ENCODE measurements at regions not wholly inside any gene's neighbourhood (a gene's known extent, or its start where the extent isn't known, plus 50 kb on each side); places are given as distances from the start of the nearest gene placed in this dataset.

DNA sequence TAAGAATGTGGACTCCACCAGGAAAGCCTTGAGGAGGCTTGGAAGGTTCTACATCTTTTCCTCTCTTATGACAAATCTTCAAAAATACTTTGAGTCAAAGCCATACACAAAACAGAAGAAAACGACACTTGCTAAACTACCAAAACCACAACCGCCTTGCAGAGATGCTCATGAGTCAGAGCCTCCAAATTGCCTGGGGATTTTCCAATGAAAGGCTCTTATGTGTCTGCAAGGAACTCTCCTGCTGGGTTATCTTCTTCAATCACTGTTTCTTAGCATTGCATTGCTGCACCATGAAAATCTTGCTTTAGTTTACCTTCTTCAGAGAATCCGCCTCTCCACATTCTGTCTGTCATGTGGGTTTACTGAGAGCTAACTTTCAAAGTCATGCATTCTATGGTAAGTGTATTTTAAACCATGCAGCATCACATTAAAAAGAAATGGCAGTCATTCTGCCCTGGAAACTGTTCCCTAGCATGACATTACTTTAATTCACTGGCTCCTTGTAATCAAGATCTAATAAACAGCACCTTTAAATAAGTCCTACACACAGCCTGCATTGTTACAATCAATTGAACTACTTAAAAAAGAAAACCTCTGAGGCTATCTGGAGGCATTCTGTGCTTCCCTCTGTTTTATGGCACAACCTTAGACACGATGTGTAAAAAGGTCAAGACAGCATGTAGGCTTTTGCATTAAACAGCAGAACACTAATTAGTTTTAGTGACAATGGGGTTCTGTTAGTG, 210.0 kb upstream of the FOXD3 start:
- DNase-seq (ENCODE audit: low read depth in 4 of 4, low spot score in 2 of 4), result no peak

- no peak for DNase-seq (ENCODE audit: low read depth in 4 of 4, low spot score in 2 of 4)
Observed at GRCh38 chr1:63115527-63115926, 206.8 kb upstream of the FOXD3 start.

- no peak for DNase-seq (ENCODE audit: low read depth in 4 of 4, low spot score in 2 of 4)
Observed at GRCh38 chr1:63116016-63116415, 206.4 kb upstream of the FOXD3 start.

DNA sequence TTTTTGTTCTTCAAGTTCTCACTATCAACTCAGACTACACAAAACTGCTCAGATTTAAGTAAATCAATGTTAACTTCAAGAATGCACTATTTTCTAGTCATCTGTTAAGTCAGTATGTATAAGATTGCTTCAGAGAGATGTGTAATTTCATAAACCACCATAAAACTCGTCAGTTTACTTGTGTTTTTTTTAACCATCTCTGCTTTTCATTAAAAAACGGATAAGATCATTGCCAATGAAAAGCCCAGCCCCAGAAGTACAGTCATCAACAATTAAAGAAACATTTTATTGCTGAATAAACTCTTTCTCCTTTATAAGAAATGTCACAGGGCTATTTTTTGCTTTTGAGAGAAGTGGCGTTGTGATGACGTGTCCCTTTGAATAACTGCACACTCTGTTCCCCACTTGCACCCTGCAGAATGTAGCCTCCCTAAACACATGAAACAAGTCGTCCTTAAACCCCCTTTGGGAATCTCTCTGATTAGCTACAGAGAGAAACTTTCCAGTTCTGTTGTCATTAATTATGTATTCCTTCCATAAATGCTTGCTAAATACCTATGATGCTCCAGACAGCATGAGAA, 202.7 kb upstream of the FOXD3 start:
- no peak for DNase-seq (ENCODE audit: low read depth in 4 of 4, low spot score in 2 of 4)

DNA sequence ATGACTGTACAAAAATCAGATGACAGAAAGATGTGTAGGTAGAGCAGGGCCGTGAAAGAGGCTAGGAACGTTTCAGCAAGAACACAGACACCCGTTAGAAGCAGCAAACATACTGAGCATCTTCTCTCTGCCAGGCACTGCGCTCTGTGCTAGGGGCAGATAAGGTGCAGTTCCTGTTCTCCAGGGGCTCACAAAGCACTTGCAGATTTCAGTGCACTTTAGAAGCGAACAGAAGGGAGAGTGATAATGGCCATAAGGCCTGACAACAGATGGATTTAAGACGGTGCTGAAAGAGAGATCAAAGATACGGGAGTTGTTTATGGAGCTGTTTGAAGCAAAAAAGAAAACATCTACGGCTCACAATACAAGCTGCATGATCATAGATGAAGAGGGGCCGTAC, 200.3 kb upstream of the FOXD3 start:
- no peak for DNase-seq (ENCODE audit: low read depth in 4 of 4, low spot score in 2 of 4)

DNA sequence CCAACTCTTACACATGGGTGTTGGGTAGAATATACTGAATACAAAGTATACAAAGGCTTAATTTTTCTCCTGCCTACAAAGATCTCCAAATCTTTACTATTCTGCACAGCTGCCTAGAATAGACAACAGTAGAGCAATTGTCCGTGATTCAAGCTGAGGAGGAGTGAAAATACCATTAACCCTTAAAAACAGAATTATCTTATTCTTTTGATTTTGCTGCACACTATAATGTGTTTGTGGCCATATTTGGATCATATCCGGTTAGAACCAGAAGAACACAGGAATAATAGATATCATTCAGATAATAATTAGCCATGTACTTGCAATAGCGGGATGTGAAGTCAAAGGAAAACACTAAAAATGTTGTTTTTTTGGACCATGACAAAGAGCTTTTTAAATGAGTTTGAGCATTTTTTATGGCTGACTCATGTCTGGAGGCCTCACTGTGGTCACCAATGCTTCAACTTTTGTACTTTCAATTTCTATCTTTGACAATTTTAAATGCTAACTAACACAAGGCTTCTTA, 197.6 kb upstream of the FOXD3 start:
- DNase-seq (ENCODE audit: low read depth in 4 of 4, low spot score in 2 of 4), result no peak

- no peak for DNase-seq (ENCODE audit: low read depth in 4 of 4, low spot score in 2 of 4)
Observed at GRCh38 chr1:63126104-63126503, 196.3 kb upstream of the FOXD3 start.

DNA sequence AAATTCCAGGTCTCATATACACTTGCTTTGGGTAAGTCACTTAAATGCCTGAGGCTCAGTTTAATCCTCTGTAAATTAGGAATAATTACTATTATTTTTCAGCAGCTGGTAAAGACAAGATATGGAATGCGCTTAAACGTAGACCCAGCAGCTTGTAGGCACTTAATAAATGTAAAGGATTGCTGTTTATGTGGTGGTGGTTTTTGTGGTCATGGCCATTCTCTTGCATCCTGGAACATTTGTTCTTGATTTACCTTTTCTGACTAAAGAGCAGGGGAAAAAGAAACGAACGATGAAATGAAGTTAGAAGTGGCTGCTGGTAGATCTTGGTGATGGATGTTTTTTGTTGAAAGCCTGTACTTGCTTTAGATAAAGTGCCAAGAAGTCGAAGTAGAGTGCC, 195.0 kb upstream of the FOXD3 start:
- DNase-seq (ENCODE audit: low read depth in 4 of 4, low spot score in 2 of 4), result no peak

- DNase-seq (ENCODE audit: low read depth in 4 of 4, low spot score in 2 of 4), result no peak
Observed at GRCh38 chr1:63128556-63128955, 193.8 kb upstream of the FOXD3 start.

DNA sequence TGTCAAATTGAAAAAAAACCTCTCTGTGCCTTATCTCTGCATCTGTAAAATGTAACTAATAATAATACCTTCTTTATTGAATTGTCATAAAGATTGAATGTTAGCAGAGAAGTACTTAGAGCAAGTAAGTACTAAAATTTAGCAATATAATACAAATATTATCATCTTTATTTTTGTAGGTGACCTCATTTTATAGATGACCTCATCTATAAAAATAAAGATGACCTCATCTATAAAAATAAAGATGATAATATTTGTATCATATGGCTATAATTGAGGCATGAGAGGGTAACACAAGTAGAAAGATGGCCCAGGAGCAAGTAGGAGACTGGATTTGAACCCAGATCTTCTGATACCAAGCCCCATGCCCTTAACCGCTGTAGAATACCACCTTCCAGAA, 193.2 kb upstream of the FOXD3 start:
- DNase-seq (ENCODE audit: low read depth in 4 of 4, low spot score in 2 of 4), result no peak

- DNase-seq (ENCODE audit: low read depth in 4 of 4, low spot score in 2 of 4), result no peak
Observed at GRCh38 chr1:63129855-63130254, 192.5 kb upstream of the FOXD3 start.

- no peak for DNase-seq (ENCODE audit: low read depth in 4 of 4, low spot score in 2 of 4)
Observed at GRCh38 chr1:63134501-63135173, 187.7 kb upstream of the FOXD3 start.

DNA sequence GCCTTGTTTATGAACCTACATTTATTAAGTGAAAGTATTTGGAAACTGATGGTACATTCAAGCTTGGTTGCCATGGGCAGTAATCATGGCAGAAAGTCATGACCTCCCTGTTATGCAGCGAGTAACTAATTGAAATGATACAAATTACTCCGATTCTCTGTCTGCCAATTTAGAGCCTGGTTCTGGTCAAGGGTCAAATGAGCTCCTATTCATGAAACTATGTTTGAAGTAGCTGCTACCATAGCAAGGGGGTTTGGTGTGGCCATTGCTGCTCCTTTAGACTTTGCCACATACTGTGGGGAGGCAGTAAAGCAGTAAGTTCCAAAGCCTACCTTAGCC, 187.2 kb upstream of the FOXD3 start:
- no peak for DNase-seq (ENCODE audit: low read depth in 4 of 4, low spot score in 2 of 4)

GRCh38 chr1:63135801-63136200, 186.6 kb upstream of the FOXD3 start:
- no peak for DNase-seq (ENCODE audit: low read depth in 4 of 4, low spot score in 2 of 4)

GRCh38 chr1:63142001-63142400, 180.4 kb upstream of the FOXD3 start:
- no peak for DNase-seq (ENCODE audit: low read depth in 4 of 4, low spot score in 2 of 4)

GRCh38 chr1:63143482-63143881, 178.9 kb upstream of the FOXD3 start:
- DNase-seq (ENCODE audit: low read depth in 4 of 4, low spot score in 2 of 4), result no peak

DNA sequence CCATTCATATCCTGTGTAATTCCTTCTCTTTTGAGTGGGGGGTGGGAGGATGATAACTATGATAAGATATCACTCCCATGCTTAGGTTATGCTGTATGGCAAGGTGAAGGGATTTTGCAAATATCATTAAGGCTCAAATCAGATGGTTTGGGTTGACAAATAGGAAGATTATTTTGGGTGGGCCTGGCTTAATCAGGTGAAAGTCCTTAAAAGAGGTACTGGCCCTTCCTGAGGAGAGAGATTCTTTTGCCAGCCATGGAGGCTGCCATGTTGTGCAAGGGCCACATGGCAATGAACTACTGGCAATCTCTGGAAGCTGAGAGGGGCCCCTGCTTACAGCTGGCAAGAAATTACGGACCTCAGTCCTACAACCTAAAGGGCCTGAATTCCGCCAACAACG, 174.6 kb upstream of the FOXD3 start:
- no peak for DNase-seq (ENCODE audit: low read depth in 4 of 4, low spot score in 2 of 4)

DNA sequence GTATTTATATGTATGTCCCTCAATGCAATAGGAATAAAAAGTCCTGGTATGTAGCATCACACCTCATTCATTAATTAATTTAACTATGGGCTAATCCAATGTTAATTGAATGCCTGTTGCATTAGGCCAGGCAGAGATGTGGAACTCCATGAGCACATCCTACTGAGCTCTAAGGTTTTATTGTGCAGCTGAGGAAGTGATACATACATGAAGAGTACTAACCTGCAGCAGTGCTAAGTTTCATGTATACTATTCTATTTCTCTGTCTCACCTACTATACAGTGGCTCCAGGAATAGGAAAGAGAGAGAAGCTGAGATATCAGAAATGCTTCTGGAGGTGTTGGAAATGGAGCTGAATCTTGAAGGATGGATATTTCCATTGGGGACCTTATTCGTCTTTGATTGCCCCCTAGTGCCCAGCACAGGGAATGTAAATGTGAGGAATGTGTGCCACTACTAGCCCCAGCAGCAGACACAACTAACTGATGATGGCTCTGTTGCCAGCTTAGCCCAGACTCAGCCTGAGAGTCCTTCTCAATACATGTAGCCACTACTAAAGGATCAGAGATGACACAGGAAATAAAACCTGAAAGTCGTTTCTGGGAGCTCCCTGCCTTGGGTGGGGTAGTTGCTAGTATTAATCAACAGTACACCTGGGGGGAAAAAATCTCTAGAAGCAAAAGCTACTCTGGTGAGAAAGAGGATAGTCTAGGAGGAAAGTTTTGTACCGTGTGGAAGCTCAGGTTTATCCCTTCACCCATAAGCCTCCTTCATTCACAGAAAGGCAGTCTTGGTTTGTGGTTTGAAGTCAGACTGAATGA, 173.3 kb upstream of the FOXD3 start:
- DNase-seq (ENCODE audit: low read depth in 4 of 4, low spot score in 2 of 4), result no peak

GRCh38 chr1:63152572-63152971, 169.8 kb upstream of the FOXD3 start:
- DNase-seq (ENCODE audit: low read depth in 4 of 4, low spot score in 2 of 4), result no peak

DNA sequence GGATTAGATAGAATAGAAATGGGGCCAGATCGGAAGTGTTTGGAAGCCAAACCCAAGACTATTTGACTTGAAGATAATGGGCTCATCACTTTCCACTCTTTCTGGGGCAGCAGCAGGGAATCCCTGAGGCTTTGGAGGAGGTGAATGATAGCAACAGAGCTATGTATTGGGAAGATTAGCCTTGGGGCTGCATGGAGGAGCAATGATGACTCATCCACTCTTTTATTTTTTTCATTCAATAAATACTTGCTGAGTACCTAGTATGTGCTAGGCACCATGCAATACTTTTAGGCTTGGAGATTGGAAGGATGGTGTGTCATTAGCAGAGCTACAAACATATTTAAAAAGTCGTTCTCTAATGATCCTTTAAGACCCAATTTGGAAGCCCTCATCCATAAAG, 166.9 kb upstream of the FOXD3 start:
- DNase-seq (ENCODE audit: low read depth in 4 of 4, low spot score in 2 of 4), result no peak

DNA sequence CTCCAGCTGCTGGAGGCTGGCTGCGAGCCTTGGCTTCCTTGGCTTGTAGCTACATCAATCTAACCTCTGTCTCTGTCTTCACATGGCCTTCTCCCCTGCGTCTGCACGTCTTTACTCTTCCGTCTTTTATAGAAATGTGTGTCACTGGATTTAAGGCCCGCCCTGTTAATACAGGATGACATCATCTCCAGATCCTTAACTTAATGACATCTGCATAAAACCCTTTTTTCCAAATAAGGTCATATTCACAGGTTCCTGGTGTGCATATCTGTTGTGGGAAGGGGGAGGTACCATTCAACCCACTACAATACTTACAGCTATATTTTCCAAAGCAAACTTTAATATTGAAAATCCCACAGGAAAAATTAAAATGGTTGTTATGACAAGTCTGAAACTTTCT, 165.3 kb upstream of the FOXD3 start:
- DNase-seq (ENCODE audit: low read depth in 4 of 4, low spot score in 2 of 4), result no peak

Measured in left renal cortex interstitium (tissue), 4 donors.